Heart right ventricle (tissue), 16 donors: ENCODE measurements at regions not wholly inside any gene's neighbourhood (a gene's known extent, or its start where the extent isn't known, plus 50 kb on each side); places are given as distances from the start of the nearest gene placed in this dataset.

Experiments used
- ATAC-seq, 8 donors: fragments of 200-7000 bp; cut with Tn5 transposase; one replicate each; pipeline ENCODE4 v1.9.1; 2020; ENCODE audit warnings: mild to moderate bottlenecking in 8 of 8, moderate library complexity in 8 of 8, moderate number of reproducible peaks in 1 of 8
- DNase-seq, 2 donors: peaks; one replicate each; pipeline ENCODE4 v3.0.0-alpha.2; 2020
- H3K27ac ChIP-seq, 10 donors: fragments of 200-600 bp; sonication (generic) in 2 of 10; one replicate each; pipeline versions ENCODE4 v1.5.0 to v1.8.0; 2020 to 2022; ENCODE audit warnings: mild to moderate bottlenecking in 3 of 10
- H3K27me3 ChIP-seq, 7 donors: fragments of 200-600 bp; one replicate each; pipeline ENCODE4 v1.8.0; 2021 to 2022; ENCODE audit warnings: mild to moderate bottlenecking in 2 of 7
- H3K36me3 ChIP-seq, 9 donors: fragments of 200-600 bp; sonication (generic) in 1 of 9; one replicate each; pipeline versions ENCODE4 v1.5.0 to v1.8.0; 2020 to 2022; ENCODE audit warnings: mild to moderate bottlenecking in 2 of 9
- H3K4me1 ChIP-seq, 9 donors: fragments of 200-600 bp; sonication (generic) in 1 of 9; one replicate each; pipeline versions ENCODE4 v1.5.0 to v1.8.0; 2020 to 2022; ENCODE audit warnings: mild to moderate bottlenecking in 4 of 9
- H3K4me3 ChIP-seq, 10 donors: fragments of 200-600 bp; sonication (generic) in 2 of 10; one replicate each; pipeline versions ENCODE4 v1.5.0 to v1.8.0; 2020 to 2022; ENCODE audit warnings: mild to moderate bottlenecking in 7 of 10, moderate library complexity in 2 of 10
- H3K9me3 ChIP-seq, 11 donors: fragments of 200-600 bp in 10 of 11; sonication (generic) in 2 of 11; one replicate each; pipeline versions ENCODE4 v1.5.0 to v1.8.0; 2013 to 2022; ENCODE audit warnings: mild to moderate bottlenecking in 2 of 11, control low read depth in 1 of 11, moderate library complexity in 1 of 11
- WGBS, 2 donors: extraction: QIAGEN DNeasy Blood & Tissue Kit; methylation state at CpG; one replicate each; pipeline ENCODE4 v1.1.7; 2013; ENCODE audit warnings: inconsistent platforms in 1 of 2; 5-methylcytosine and 5-hydroxymethylcytosine counted together
- intact Hi-C, 10 donors: fragments of 100-400 bp; cut with DNase I; formaldehyde crosslinking; loops; one replicate each; pipeline versions ENCODE4 v1.11.1 to v1.14.2; 2022
- TF ChIP-seq, protein P1 (sequence below), 9 donors: fragments of 200-600 bp; sonication (generic) in 2 of 9; IDR thresholded peaks; one replicate each; pipeline versions ENCODE4 v1.5.0 to v1.8.0; 2021 to 2022; ENCODE audit warnings: antibody characterized with exemption in 9 of 9, mild to moderate bottlenecking in 5 of 9, moderate library complexity in 1 of 9
- donor health status: Arrhythmogenic right ventricular cardiomyopathy.
- donor health status: ischemic (EF 13 %, LVEDD 7.1; RV severe dilation, severe dysfunction).
- donor health status: healthy with polysubstance abuse.
- donor health status: DM: no; HTN: yes; CAD: no.
- donor health status: DM: no; HTN: no; CAD: no.
- donor health status: ischemic (EF 25% LVEDD 6.9; RV normal size, moderate dysfunction).
- donor health status: ischemic (EF 25% LVEDD 5.7; RV mildly dilated, moderate dysfunction).
- donor health status: healthy.
- donor health status: DM: yes; HTN: yes; CAD: no.
- donor health status: Ischemic cardiomyopathy.
- donor health status: ischemic (EF 35%, LVEDD 5.7; RV mildly dilated, moderate dysfunction).
- donor health status: nonischemic (EF 11% LVEDD 7.7; RV severe dilation, severe dysfunction).
- donor health status: DM: yes; HTN: yes; CAD: no.
- donor health status: PGD.
- donor health status: ischemic (EF 29% LVEDD 5.4; RV normal size, mild dysfunction).
- donor health status: nonischemic (EF 23%, LVEDD 6.1; RV moderate dilation, normal function).

DNA sequence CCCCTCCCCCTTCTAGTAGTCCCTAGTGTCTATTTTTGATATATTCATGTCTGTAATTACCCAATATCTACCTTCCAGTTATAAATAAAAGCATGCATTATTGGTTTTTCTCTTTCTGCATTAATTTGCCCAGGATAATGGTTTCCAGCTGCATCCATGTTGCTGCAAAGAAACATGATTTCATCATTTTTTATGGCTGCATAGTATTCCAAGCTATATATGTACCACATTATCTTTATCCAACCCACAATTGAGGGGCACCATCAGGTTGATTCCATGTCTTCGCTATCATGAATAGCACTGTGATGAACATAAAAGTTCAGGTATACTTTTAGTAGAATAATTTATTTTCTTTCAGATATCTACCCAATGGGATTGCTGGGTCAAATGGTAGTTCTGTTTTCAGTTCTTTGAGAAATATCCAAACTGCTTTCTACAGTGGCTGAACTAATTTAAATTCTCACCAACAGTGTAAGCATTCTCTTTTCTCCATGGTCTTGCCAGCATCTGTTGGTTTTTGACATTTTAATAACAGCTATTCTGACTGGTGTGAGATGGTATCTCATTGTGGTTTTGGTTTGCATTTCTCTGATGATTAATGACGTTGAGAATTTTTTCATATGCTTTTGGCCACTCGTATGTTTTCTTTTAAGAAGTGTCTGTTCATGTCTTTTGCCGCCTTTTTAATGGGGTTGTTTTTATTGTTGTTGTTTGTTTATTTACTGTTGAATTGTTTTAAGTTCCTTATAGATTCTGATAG lies 746.1 kb upstream of the MEF2C start:
- TF ChIP-seq, protein P1, sequence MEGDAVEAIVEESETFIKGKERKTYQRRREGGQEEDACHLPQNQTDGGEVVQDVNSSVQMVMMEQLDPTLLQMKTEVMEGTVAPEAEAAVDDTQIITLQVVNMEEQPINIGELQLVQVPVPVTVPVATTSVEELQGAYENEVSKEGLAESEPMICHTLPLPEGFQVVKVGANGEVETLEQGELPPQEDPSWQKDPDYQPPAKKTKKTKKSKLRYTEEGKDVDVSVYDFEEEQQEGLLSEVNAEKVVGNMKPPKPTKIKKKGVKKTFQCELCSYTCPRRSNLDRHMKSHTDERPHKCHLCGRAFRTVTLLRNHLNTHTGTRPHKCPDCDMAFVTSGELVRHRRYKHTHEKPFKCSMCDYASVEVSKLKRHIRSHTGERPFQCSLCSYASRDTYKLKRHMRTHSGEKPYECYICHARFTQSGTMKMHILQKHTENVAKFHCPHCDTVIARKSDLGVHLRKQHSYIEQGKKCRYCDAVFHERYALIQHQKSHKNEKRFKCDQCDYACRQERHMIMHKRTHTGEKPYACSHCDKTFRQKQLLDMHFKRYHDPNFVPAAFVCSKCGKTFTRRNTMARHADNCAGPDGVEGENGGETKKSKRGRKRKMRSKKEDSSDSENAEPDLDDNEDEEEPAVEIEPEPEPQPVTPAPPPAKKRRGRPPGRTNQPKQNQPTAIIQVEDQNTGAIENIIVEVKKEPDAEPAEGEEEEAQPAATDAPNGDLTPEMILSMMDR (IDR thresholded peaks at IDR 0.05) = no peak
- WGBS, 2 donors = 89 to 92% methylated on average over 4 of the region's 4 CpGs
- Histone ChIP-seq H3K9me3 (peaks cover 0 to 42% (median 9%) of the 10 kb centered on the region in 11 donors), H3K4me1 (no peaks in the 10 kb centered on the region), H3K4me3 (no peak overlapping the region), H3K27me3 (no peaks in the 10 kb centered on the region), H3K36me3 (no peaks in the 10 kb centered on the region), H3K27ac (no peak overlapping the region)
- intact Hi-C loops = no loop called here
- no peak for ATAC-seq
- DNase-seq = no peak

DNA sequence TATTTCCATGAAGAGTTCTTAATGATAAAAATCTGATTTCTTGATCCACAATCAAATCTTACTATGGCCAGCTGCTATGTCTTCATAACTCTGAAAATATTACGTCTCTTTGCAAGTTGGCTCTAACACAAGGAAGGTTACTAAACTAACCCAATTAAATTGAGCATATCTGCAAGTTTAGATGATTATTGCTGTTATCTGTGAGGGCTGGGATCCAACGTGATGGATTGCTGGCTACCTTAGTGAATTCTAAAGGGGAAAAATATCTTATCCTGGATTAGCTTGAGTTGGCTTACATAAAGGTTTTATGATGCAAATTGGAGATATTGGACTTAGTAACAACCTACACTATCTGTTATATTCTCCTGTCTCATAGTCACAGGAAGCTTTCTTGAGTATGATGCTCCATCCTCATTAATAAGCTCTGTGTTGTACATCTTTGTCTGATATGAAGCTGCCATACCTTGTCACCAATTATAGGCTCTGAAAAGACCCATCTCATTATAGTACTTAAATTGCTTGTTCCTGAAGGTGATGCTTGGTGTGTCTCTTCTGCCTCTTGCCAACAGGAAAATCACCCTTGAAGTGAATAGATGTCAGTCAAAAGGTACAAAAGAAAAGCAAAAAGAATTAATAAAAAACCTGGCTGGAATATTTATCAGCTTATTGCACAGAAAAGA lies 733.0 kb upstream of the MEF2C start:
- 56 to 63% methylated on average over 2 of the region's 2 CpGs for WGBS, 2 donors
- H3K4me1 ChIP-seq = no peaks in the 10 kb centered on the region
- intact Hi-C loops = no loop called here
- ATAC-seq (no peak), DNase-seq (no peak)
- no peaks in the 10 kb centered on the region for H3K27me3 ChIP-seq
- no peak overlapping the region for H3K27ac ChIP-seq
- no peak overlapping the region for H3K4me3 ChIP-seq
- peaks cover 0 to 18% (median 0%) of the 10 kb centered on the region in 11 donors for H3K9me3 ChIP-seq
- TF ChIP-seq, protein P1 (IDR thresholded peaks at IDR 0.05) = no peak
- no peaks in the 10 kb centered on the region for H3K36me3 ChIP-seq

- 92 to 94% methylated on average over 3 of the region's 3 CpGs for whole genome bisulfite sequencing, 2 donors
- TF ChIP-seq, protein P1 (IDR thresholded peaks at IDR 0.05) = no peak
- H3K36me3 ChIP-seq = no peaks in the 10 kb centered on the region
- no peaks in the 10 kb centered on the region for H3K4me1 ChIP-seq
- H3K27ac ChIP-seq = no peak overlapping the region
- intact Hi-C loops = no loop called here
- peaks cover 0 to 13% (median 0%) of the 10 kb centered on the region in 11 donors for H3K9me3 ChIP-seq
- H3K27me3 ChIP-seq = no peaks in the 10 kb centered on the region
- DNase-seq (no peak), ATAC-seq (no peak)
- no peak overlapping the region for H3K4me3 ChIP-seq
Observed at GRCh38 chr5:89613222-89613956, 730.4 kb upstream of the MEF2C start.

DNA sequence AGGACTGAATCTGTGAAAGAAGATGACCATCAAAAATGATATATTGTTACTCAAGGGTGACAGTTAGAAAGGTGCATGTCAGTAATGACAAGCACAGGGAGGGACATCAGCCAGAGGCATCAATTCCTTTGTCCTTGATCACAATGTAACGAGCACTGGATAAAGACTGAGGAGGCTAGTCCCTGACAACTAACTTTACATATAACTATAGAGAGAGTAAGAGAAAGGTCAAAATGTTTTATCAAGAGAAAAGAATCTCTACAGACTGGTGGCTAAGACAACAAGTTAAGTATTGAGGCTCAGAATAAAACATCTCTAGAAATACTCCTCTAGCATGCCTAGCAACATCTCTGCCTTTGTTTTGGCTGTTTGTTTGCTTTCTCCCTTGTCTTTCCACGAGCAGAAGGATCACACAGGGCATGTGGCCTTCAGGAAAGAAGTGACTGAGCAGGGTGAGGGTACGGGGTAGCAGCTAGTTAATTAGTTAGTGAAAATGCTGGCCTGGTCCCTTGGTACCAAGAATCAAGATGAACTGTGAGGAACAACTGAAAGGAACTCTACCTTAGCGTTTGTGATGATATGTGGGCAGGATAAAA lies 724.1 kb upstream of the MEF2C start:
- no peaks in the 10 kb centered on the region for H3K4me1 ChIP-seq
- TF ChIP-seq, protein P1 (IDR thresholded peaks at IDR 0.05) = no peak
- peaks cover 0 to 13% (median 0%) of the 10 kb centered on the region in 11 donors for H3K9me3 ChIP-seq
- ATAC-seq (no peak), DNase-seq (no peak)
- no peak overlapping the region for H3K4me3 ChIP-seq
- no peak overlapping the region for H3K27ac ChIP-seq
- no peaks in the 10 kb centered on the region for H3K36me3 ChIP-seq
- WGBS, 2 donors = 74 to 77% methylated on average over 4 of the region's 4 CpGs
- intact Hi-C loops = no loop called here
- no peaks in the 10 kb centered on the region for H3K27me3 ChIP-seq
